Fibroblast of skin of left biceps (primary cell): ENCODE measurements at regions not wholly inside any gene's neighbourhood (a gene's known extent, or its start where the extent isn't known, plus 50 kb on each side); places are given as distances from the start of the nearest gene placed in this dataset.

Source experiments
- DNase-seq, 2 experiments: peaks; one replicate each; pipeline ENCODE4 v3.0.0-alpha.2; 2013; ENCODE audit warnings: low read depth in 2 of 2

DNA sequence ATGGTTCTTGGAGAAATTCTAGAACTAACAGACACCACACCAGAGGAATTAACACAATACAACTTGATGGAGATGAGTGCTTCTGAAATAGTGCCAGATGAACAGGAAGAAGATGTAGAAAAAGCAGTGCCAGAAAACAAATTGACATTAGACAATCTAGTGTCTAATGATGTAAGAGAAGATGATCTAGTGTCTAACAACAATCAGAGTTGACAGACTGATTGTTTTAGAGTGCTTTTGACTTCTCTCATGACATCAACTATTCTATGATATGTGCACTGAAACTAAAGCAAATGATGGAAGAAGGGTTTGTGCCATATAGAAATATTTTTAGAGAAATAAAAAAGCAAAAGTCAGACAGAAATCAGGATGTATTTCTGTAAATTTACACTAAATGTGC is 646.1 kb upstream of the KIF2B start:
- no peak for DNase-seq

DNA sequence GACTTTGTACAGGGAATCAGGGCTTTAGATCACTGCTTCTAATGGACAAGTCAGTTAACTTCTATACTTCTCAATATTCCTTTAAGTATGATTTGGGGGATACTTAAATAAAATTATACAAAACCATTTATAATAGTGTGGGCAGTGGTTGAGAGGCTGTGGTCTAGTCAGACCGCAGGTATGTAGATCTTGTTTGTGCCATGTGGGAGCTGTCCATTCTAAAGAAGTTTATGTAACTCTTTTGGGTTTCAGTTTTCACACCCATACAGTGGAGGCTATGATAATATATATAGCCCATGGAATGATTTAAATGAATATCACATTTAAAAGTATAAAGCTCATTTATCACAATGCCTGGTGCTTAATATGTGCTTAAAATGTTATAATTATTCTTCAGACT is 654.3 kb upstream of the KIF2B start:
- DNase-seq = no peak

DNA sequence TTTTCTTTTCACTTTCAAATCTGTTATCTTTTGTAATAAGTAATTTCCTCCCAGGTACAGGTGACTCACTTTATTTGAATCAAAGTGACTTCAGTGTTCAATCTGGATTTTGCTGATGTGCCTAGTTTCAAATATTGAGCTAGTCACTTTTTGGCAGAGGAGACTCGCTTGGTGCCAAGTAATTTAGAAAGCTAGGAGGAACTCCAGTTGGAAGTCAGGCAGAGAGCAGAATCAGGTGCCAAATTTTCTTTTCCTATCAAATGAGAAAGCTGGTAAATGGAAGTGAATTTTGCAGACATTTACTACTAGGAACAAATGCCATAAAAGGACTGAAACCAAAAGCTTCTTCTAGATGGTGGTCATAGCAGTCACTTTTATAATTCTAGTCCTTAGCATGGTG is 656.0 kb upstream of the KIF2B start:
- no peak for DNase-seq

DNA sequence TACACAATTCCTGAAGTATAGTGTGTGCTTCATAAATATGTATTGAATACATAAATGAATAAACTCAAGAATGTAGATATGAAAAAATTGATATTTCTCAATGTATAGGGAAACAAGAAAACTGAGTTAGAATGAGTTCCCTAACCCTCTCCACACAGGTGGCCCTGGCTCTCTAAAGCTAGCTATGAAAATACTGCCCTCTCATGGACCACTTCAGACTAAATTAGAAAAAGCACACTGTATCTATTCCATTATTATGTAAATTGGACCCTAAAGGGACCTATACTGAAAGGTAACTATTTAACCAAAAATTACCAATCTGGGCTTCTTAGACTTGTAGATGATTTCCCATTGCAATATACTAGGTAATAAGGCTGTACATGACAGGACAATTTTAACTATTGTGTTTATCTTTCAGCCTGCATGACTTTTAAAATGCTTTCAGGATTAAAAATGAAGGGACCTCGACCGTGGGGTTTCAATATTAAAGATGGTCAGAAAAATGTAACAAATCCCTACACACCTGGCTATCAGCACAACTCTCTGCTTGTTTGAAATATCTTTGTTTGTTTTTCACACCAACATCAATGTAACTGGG is 672.5 kb upstream of the KIF2B start:
- DNase-seq = no peak

DNA sequence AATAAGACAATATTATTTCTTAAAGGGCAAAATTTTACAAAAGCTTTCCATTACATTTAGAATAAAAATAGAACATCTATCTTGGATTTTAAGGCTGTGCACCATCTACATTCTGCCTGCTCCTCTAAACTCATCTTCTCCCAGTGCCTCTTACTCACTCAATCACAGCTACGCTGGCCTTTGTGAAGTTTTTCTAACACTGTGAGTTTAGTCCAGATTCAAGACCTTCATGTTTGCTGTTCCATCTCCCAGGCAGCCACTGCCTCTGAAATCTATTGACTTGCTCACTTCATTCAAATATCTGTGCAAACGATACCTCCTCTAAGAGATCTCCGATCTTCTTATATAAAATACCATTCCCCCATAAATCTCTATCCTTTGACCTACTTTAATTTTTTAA is 673.4 kb upstream of the KIF2B start:
- DNase-seq = no peak

DNA sequence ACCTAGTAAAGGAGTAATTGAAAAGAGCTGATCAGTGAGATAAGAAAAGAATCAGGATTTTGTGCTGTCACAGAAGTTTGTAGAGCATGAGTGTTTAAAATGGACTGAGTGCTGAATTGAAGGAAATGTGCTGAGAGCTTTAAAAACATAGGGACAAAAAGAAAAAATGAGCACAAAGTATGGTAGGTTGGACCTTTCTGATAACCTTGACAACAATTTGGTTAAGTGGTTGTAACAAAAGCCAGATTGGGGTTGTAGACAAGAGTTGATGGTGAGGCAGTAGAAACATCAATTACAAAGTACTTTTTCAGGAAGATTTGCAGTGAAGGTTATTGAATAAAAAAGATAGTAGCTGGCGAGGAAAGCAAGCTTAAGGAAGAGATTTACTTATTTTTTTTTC is 674.7 kb upstream of the KIF2B start:
- DNase-seq = no peak

DNA sequence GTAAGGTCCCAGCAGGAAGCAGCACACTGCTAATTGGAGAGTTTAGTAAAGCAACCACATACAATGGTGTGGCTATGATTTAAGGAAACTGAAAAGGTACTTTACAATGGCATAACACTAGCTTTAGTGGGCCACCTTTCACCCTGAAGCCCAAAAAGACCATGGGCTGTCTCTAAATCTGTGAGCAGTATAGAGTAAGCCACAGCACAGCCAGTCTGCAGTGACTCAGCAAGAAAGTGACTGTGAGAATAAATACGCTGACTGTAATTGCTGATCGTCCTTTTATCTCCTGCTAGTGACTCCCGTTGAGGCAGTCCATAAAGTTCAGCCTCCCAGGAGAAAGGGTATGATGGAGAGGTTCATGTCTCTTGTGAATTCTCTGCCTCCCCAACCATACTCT is 679.8 kb upstream of the KIF2B start:
- DNase-seq = no peak

DNA sequence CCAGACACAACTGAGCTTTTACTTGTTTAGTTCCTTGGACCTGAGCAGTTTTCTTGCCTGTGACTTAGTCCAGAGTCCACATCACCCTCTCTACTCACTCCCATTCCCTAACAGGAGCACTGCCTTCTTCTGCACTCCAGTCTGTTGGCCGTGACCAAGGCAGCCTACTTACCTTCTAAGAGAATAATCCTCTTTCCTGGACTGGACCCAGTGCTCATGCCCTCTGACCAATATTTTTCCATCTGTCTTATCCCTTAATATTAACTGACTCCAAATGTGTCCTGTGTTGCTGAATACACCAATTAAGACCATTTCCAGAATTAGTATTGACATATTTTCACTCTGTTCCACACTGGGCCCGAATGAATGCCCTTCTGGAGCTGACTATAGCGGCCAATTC is 681.0 kb upstream of the KIF2B start:
- no peak for DNase-seq

DNA sequence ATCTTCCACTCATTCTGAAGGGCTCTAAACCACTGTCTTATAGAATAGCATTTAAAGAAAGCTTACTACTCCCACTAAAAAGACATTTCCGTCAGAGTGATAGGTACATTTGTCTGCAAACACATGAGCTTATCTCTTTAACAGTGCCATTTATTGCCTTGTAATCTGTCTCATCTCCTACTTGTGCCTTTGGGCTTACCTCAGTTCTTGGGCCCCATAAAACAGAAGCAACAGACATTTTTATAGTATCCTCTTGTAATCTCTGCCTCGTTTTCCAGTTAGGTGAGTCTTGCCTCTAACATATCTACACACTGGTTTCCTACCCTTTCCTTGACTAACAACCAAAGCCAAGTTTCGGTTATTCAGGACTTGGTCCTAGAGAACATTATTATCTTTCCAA is 681.4 kb upstream of the KIF2B start:
- DNase-seq = no peak

DNA sequence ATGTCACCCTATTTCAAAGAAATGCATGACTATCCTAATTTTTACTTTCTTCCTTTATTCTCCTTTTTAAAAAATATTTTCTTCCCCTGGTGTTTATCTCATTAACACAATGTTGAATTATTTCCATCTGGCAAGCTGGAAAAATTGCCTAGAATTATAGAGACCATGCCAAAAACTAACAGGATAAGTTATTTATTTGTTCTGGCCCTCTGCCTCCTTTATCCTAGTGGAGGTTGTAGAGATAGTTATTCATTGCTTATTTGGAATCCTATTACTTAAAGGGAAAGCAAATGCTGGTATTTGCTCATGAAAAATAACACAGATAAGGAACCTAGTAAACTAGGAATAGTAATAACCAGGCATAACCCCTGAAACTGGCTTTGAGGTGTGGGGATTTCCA is 684.9 kb upstream of the KIF2B start:
- no peak for DNase-seq

DNA sequence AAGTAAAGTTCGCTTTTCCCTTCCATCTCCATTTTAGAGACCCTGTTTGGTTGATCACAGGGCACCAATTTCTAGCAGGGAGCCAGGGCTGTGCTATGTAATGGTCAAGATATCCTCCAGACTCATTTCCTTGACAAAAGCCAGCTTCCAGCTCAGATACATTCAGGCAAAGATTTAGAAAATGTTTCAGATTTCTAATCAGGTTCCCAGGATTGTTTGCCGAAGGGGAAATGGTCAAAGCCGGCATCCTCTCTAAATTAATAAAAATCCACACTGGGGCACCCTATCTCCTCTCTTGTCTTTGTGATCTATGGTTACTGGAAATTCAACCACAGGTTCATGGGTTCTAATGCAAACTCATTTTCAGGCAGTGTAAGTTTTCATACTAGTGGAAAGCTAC is 686.8 kb upstream of the KIF2B start:
- DNase-seq = no peak

DNA sequence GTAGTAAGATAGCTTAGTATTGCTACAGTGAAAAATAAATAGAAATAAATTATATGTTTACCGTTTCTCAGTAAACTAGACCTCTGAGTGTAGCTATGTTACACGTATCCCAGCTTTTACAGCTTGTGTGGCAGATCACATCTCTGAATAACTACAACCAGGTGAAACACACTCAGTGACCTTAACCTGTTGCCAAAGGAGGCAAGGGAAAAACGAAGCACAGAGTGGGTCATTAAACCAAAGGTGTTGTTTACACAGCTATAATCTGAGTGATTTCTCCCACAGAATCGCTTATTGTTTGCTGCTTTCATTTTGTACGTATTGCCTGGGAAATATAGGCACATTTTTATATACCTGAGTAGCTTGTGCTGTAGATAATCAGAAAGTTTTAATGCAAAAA is 688.2 kb upstream of the KIF2B start:
- no peak for DNase-seq

DNA sequence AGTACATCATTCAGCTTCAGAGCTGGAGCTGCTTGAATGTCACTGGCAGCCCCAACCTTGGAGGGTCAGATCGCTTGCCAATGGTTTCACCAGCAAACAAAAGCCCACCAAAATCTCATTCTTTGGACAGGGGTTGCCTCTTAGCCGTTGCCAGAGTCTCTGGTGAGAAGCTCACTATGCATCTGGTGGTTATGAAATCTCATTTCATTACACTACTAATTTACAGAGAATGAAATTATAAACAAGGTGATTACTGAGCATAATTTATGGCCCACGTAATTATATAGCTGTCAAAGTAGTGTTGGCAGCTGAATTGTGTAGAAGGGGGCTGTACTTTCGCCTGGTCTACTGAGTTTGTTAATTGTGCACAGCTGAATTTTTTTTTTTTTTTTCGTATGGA is 688.9 kb upstream of the KIF2B start:
- no peak for DNase-seq

DNA sequence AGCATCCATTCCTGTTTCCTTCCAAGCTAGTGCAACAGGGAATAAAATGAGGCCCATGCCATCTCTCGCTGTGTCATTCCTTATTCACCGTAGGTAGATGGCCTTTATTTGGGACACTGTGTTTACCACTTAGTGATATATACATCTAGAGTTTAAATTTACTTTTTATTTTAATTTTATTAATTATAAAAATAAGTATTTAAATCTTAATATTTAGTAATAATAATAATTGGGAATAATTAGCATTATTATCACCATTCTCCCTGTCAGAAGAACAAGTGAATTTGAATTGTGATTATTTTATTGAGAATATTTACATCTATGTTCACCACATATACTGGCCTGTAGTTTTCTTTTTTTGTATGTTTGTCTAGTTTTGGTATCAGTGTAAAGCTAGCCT is 692.9 kb upstream of the KIF2B start:
- no peak for DNase-seq

DNA sequence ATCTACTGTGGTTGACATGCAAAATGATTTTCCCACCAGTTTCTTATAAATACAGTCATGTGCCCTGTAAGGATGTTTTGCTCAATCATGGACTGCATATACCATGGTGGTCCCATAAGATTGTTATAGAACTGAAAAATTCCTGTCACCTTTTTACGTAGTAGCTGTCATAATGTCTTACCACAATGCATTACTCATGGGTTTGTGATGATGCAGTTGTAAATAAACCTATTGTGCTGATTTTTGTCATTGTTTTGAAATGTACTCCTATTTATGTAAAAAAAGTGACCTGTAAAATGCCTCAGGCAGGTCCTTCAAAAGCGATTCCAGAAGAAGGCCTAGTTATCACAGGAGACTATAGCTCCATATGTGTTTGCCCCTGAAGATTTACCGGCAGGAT is 695.4 kb upstream of the KIF2B start:
- DNase-seq = no peak

DNA sequence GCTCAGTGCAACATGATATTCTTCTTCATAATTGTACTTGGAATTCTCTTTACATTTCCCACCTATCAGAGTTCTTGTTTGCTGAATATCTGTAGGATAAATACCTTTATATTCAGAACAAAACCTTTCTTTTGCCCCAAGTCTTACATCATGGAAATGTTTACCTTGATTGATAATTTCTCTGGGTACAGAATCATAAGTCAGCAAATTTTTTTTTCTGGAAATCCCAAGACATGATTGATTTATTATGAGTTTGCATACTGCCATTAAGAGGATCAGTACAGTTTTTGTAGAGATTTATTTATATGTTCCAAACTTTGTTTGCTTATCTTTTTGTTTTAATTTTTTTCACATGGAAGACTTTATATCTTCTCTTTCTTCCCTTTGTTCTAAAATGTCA is 699.8 kb upstream of the KIF2B start:
- no peak for DNase-seq

DNA sequence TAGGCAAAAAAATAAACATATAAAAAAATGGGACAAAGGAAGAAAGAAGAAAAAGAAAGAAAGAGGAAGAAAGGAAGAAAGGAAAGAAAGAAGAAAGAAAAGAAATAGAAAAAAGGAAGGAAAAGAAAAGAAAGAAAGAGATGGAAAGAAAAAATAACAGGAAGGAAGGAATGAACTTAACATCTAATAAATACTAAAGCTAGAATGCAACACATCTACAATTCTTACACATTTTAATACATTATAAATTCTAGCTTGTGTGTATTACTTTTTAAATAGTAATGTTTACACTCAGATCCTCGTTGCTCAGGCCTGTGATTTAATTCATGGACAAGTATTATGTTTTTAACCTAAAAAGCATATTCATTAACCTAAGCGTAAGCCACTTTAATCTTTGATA is 703.0 kb upstream of the KIF2B start:
- DNase-seq = no peak

DNA sequence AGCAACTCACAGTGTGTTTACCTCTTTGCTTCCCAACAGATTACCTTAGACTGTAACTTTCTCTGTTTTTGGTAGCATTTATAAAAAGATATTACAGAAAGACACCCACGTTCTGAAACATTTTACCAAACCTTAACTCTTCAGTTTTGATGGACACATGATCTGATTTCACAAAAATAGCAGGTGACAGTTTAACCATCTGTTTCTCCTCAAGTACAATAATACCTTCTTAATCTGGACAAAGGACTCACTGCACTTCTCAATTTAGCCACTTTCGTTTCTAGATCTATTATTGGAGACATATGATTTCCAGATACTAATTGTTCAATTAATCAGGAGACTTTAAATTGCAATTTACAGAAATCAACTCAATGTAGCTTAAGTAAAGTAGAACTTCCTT is 703.8 kb upstream of the KIF2B start:
- no peak for DNase-seq

DNA sequence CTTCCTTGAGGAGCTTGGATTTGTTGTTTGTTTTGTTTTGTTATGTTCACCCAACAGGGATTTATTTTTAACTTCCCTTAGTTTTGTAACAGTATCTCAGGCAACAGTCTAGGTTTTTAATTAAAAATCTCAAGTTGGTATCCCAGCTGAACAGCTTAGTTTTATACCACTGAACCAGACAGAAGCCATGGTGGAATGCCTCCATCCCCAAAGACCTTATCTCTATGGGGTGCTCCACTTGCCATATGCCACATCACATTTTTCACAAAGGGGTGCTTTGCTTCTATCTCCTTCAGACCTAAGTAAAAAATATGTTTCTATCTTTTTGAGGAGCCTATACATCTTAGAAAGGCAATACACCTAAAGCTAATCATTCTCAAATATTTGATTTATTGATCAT is 715.8 kb upstream of the KIF2B start:
- no peak for DNase-seq

DNA sequence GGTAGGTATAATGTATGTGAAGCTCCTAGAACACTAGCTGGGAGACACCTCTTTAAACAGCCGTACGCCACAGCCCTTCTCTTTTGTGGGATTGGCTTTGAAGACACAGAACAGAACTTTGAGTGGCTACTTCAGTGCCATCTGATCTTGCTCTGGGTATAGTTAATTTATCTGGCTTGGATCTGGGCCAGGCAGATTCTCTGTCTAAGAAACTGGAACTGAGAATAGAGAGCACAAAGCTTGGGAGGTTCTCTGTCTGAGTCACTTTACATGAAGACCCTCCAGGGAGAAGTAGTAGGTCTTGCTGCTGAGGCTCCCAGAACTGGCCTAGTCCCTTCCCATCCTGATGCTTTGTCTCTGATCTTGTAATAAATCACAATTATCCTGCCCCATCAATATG is 721.0 kb upstream of the KIF2B start:
- no peak for DNase-seq

DNA sequence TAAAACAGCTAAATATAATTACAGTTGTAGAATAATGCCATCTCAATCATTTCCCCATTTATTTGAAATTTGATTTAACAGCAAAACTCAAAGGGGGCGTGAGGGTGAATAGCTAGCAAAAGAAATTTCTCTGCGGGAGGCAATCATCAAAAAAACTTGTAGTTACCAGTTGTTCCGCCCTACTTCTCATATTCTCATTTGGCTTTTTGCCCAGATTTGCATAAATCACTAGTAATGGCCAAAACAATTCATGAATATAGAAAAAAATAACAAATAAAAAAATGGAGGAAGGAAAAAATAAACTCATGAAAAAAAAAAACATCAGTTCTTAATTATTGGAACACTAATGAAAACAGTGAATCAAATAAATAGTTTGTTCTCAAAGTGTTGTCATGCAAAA is 722.6 kb upstream of the KIF2B start:
- DNase-seq = no peak

DNA sequence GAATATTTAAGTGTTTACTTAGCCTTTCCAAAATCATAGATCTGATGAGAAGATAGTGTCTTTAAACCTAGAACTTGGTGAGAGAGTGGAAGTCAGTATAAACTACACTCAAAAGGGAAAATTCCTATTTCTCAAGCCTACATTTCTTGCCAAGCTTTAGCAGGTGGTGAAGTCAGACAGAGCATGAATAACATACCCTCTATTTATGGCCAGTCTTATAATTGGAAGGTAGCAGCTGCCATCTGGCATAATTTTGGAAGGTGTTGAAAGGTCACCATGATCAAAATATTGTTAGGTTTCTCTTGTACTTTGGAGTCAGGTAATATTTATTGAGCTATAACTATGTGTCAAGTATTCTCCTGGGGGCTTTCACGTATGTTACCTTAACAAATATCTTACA is 729.3 kb upstream of the KIF2B start:
- DNase-seq = no peak

DNA sequence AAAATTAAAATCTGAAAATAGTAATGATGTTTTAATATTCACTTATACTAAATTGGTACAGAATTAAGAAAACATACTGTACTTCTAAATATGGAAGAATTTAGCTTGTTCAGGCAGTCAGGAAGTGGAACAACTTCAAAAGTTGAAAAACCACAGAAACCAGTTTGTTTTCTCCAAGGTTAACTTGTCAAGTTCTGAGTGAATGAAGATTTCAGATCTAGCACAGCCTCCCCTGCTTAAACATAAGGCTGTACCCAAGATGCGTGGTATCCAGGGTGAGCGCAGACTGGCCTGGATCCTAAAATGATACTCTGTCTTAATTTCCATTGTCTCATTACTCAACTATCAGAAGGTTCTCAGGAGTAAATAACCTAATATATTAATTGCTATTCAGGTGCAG is 730.7 kb upstream of the KIF2B start:
- no peak for DNase-seq

DNA sequence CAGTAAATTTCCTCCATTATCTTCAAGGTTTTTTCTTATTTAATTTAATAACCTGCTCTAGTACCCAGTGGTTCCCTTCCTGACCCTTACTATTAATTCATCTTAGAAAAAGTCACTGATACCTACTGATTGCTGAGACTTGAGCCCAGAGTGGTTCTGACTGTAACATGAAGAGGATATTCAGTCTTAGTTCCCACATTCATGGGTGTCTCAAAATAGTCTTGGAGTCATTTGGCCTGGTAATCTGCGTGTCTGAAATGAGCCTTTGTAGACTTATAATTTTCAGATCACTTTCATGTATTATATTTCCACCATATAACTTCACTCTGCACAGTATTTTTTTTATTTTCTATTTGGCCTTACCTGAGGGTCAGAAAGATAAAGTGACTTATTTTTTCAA is 732.0 kb upstream of the KIF2B start:
- no peak for DNase-seq

DNA sequence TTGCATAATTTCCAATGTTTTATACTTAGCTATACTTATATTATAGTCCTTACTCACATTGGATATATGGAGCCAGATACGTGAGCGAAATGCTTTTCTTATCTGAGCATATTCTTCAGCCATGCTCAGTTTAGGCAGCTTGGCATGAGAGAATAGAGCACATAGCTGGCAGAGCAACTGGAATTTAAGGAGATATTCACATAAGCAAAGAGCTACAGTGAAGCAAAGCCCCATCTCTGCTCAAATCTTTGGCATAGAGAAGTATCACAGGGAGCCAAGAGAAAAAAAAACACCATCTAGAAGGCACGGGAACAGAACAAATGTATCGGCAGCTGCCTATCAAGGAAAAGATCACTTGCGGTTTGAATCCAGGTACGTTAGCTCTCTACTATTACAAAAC is 734.2 kb upstream of the KIF2B start:
- DNase-seq = no peak
